ENCODE measurements at regions not wholly inside any gene's neighbourhood (a gene's known extent, or its start where the extent isn't known, plus 50 kb on each side); places are given as distances from the start of the nearest gene placed in this dataset.

- no peak for TF ChIP-seq POLR2A (IDR thresholded peaks at IDR 0.05)
- no peak for TF ChIP-seq CTCF (IDR thresholded peaks at IDR 0.05)
Observed at GRCh38 chr12:112740387-112740934, 51.1 kb upstream of the RPH3A start.

Data from adrenal gland (tissue), 5 donors.